Prostate gland (tissue), 2 donors: ENCODE measurements at regions not wholly inside any gene's neighbourhood (a gene's known extent, or its start where the extent isn't known, plus 50 kb on each side); places are given as distances from the start of the nearest gene placed in this dataset.

Experiments
- DNase-seq: peaks from one replicate; pipeline ENCODE4 v3.0.0-alpha.2; 2019; ENCODE audit warnings: low spot score
- H3K27ac ChIP-seq, 2 donors: fragments of 200-600 bp; sonication (generic); 2 replicates each; pipeline ENCODE4 v1.5.1; 2017 to 2019
- H3K27me3 ChIP-seq: fragments of 200-600 bp; sonication (generic); replicated peaks from 2 replicates; pipeline ENCODE4 v1.5.1; 2019; ENCODE audit not compliant: insufficient read depth
- H3K36me3 ChIP-seq, 2 donors: fragments of 200-600 bp; sonication (generic); 1 replicate in 1 of 2; 2 replicates in 1 of 2; pipeline versions ENCODE4 v1.5.1 to v1.8.1; 2017 to 2019
- H3K4me1 ChIP-seq: fragments of 200-600 bp; sonication (generic); replicated peaks from 2 replicates; pipeline ENCODE4 v1.5.1; 2019
- H3K4me3 ChIP-seq, 2 donors: fragments of 200-600 bp; sonication (generic); 2 replicates each; pipeline ENCODE4 v1.5.1; 2017 to 2019
- H3K9me3 ChIP-seq: fragments of 200-600 bp; sonication (generic); 2 replicates; pipeline ENCODE4 v1.5.1; 2017
- CTCF ChIP-seq, 4 experiments: fragments of 200-600 bp in 2 of 4; fragments of 450-650 bp in 2 of 4; sonication (generic) in 2 of 4; IDR thresholded peaks; 1 replicate in 3 of 4; 2 replicates in 1 of 4; pipeline ENCODE4 v1.5.1; 2016 to 2019; ENCODE audit warnings: antibody characterized with exemption in 4 of 4, mild to moderate bottlenecking in 2 of 4, moderate library complexity in 2 of 4
- POLR2A ChIP-seq: fragments of 450-650 bp; IDR thresholded peaks from one replicate; pipeline ENCODE4 v1.6.1; 2016; ENCODE audit warnings: antibody characterized with exemption, mild to moderate bottlenecking
- POLR2AphosphoS5 ChIP-seq: sonication (generic); formaldehyde crosslinking; IDR thresholded peaks from one replicate; pipeline ENCODE4 v1.6.1; 2017; ENCODE audit warnings: antibody characterized with exemption
- WGBS: methylation state at CpG from one replicate; pipeline ENCODE4 v1.1.5; 2018; 5-methylcytosine and 5-hydroxymethylcytosine counted together
- intact Hi-C: fragments of 100-400 bp; cut with DNase I; formaldehyde crosslinking; loops from one replicate; pipeline ENCODE4 v1.14.2; 2022

- H3K27ac ChIP-seq, result peak overlapping the region; percentile 32 to 74
Measured at GRCh38 chr5:172561151-172561550, 79.9 kb upstream of the NEURL1B start.

GRCh38 chr5:172559004-172559932 is 81.8 kb upstream of the NEURL1B start:
- Histone ChIP-seq H3K27ac (peak overlapping the region; percentile 74 to 82), H3K27me3 (no peaks in the 10 kb centered on the region), H3K9me3 (no peaks in the 10 kb centered on the region), H3K4me1 (peaks cover 18% of the 10 kb centered on the region), H3K4me3 (peak overlapping the region; percentile 14 to 15), H3K36me3 (no peaks in the 10 kb centered on the region)
- peak; percentile 69 for DNase-seq
- intact Hi-C loops, result loop anchor here (5.0 kb wide), 2 partner anchors 83 to 103 kb away; partner anchors contain the start of gene NEURL1B
- WGBS, result 34% methylated on average over 21 of the region's 23 CpGs
- TF ChIP-seq POLR2A (no peak), POLR2AphosphoS5 (peak; percentile 65), CTCF (IDR thresholded peaks at IDR 0.05) (no peak)

More at GRCh38 chr5:172561151-172561550, 79.9 kb upstream of the NEURL1B start:
- H3K4me1 ChIP-seq, result peaks cover 33% of the 10 kb centered on the region
- no peaks in the 10 kb centered on the region for H3K36me3 ChIP-seq
- no peak for DNase-seq
- intact Hi-C loops, result no loop called here
- H3K4me3 ChIP-seq, result no peak overlapping the region
- no peaks in the 10 kb centered on the region for H3K27me3 ChIP-seq
- 46% methylated on average over 3 of the region's 3 CpGs for WGBS
- no peaks in the 10 kb centered on the region for H3K9me3 ChIP-seq
- peak; percentile 53 for TF ChIP-seq POLR2AphosphoS5
- no peak for TF ChIP-seq POLR2A

- Histone ChIP-seq H3K4me3 (peak overlapping the region in 1 of 2 donors; percentile 14), H3K9me3 (no peaks in the 10 kb centered on the region), H3K4me1 (peaks cover 11% of the 10 kb centered on the region), H3K27ac (peak overlapping the region; percentile 74 to 82), H3K27me3 (no peaks in the 10 kb centered on the region), H3K36me3 (no peaks in the 10 kb centered on the region)
- DNase-seq, result no peak
- intact Hi-C loops, result loop anchor here (5.0 kb wide), 2 partner anchors 84 to 104 kb away; partner anchors contain the start of gene NEURL1B
- no peak for TF ChIP-seq POLR2A
- WGBS, result 70% methylated on average over 17 of the region's 17 CpGs
Measured at GRCh38 chr5:172558076-172558976, 82.7 kb upstream of the NEURL1B start.

GRCh38 chr5:172556971-172557461 is 84.0 kb upstream of the NEURL1B start:
- Histone ChIP-seq H3K36me3 (no peaks in the 10 kb centered on the region), H3K27ac (peak overlapping the region; percentile 74 to 82), H3K4me1 (peaks cover 8% of the 10 kb centered on the region), H3K27me3 (no peaks in the 10 kb centered on the region), H3K4me3 (no peak overlapping the region), H3K9me3 (no peaks in the 10 kb centered on the region)
- intact Hi-C loops, result loop anchor here (2.0 to 5.0 kb wide), 3 partner anchors 85 to 140 kb away; partner anchors contain the start of gene NEURL1B
- 52% methylated on average over 12 of the region's 12 CpGs for WGBS
- DNase-seq, result no peak
- TF ChIP-seq POLR2A (no peak), POLR2AphosphoS5 (no peak), CTCF (IDR thresholded peaks at IDR 0.05) (no peak)

GRCh38 chr5:172556262-172556661 is 84.8 kb upstream of the NEURL1B start:
- no peak overlapping the region for H3K4me3 ChIP-seq
- no peaks in the 10 kb centered on the region for H3K36me3 ChIP-seq
- no peak for TF ChIP-seq POLR2AphosphoS5
- TF ChIP-seq CTCF (IDR thresholded peaks at IDR 0.05), result no peak
- TF ChIP-seq POLR2A, result no peak
- no peaks in the 10 kb centered on the region for H3K9me3 ChIP-seq
- H3K4me1 ChIP-seq, result peaks cover 8% of the 10 kb centered on the region
- H3K27me3 ChIP-seq, result no peaks in the 10 kb centered on the region
- H3K27ac ChIP-seq, result peak overlapping the region; percentile 74 to 82
- 85% methylated on average over 3 of the region's 3 CpGs for WGBS
- intact Hi-C loops, result loop anchor here (2.0 to 5.0 kb wide), 3 partner anchors 86 to 141 kb away; partner anchors contain the start of gene NEURL1B
- no peak for DNase-seq
